H9 (cell line): ENCODE measurements at regions not wholly inside any gene's neighbourhood (a gene's known extent, or its start where the extent isn't known, plus 50 kb on each side); places are given as distances from the start of the nearest gene placed in this dataset.
A peak's percentile ranks its signal among the peaks of the same experiment; 100 is the strongest.

Experiments
- DNase-seq: peaks from one replicate; pipeline ENCODE4 v3.0.0-alpha.2; 2017
- H2AFZ ChIP-seq: one replicate; pipeline ENCODE4 v1.6.1; 2013; ENCODE audit warnings: mild to moderate bottlenecking, low read length, control low read depth, moderate library complexity
- H2AK5ac ChIP-seq: 2 replicates; pipeline ENCODE4 v1.6.1; 2013; ENCODE audit warnings: low read length, control low read depth, mixed read lengths; ENCODE audit not compliant: insufficient read length
- H2BK120ac ChIP-seq: one replicate; pipeline ENCODE4 v1.6.1; 2013; ENCODE audit warnings: low read depth, mild to moderate bottlenecking, low read length, control low read depth, inconsistent platforms; ENCODE audit not compliant: poor library complexity, severe bottlenecking
- H2BK12ac ChIP-seq: 2 replicates; pipeline ENCODE4 v1.6.1; 2013; ENCODE audit warnings: low read length, control low read depth, mixed read lengths, low read depth; ENCODE audit not compliant: insufficient read length
- H2BK15ac ChIP-seq: 2 replicates; pipeline ENCODE4 v1.6.1; 2013; ENCODE audit warnings: low read depth, low read length, control low read depth
- H2BK20ac ChIP-seq: one replicate; pipeline ENCODE4 v1.6.1; 2013; ENCODE audit warnings: low read depth, mild to moderate bottlenecking, low read length, control low read depth, inconsistent platforms; ENCODE audit not compliant: poor library complexity, severe bottlenecking
- H2BK5ac ChIP-seq: 2 replicates; pipeline ENCODE4 v1.6.1; 2013; ENCODE audit warnings: low read length, control low read depth, mixed read lengths; ENCODE audit not compliant: insufficient read length
- H3K14ac ChIP-seq: 2 replicates; pipeline ENCODE4 v1.6.1; 2013; ENCODE audit warnings: low read length, control low read depth; ENCODE audit not compliant: insufficient read depth
- H3K18ac ChIP-seq: 2 replicates; pipeline ENCODE4 v1.6.1; 2013; ENCODE audit warnings: low read depth, mild to moderate bottlenecking, mixed read lengths, low read length, control low read depth; ENCODE audit not compliant: insufficient read length
- H3K23ac ChIP-seq: 2 replicates; pipeline ENCODE4 v1.6.1; 2013; ENCODE audit warnings: low read length, control low read depth, mixed read lengths, low read depth; ENCODE audit not compliant: insufficient read length
- H3K23me2 ChIP-seq: 2 replicates; pipeline ENCODE4 v1.6.1; 2013; ENCODE audit warnings: low read depth, mild to moderate bottlenecking, mixed read lengths, low read length, control low read depth; ENCODE audit not compliant: insufficient read length, poor library complexity, severe bottlenecking
- H3K27ac ChIP-seq: 2 replicates; pipeline ENCODE4 v1.5.1; 2013; ENCODE audit warnings: low read length, control low read depth, mixed read lengths, low read depth; ENCODE audit not compliant: insufficient read length
- H3K27me3 ChIP-seq: 2 replicates; pipeline ENCODE4 v1.6.1; 2013; ENCODE audit warnings: low read length, control low read depth, inconsistent platforms; ENCODE audit not compliant: insufficient read depth
- H3K4ac ChIP-seq: 2 replicates; pipeline ENCODE4 v1.6.1; 2013; ENCODE audit warnings: low read depth, mild to moderate bottlenecking, control low read depth, inconsistent platforms, low read length, moderate library complexity
- H3K4me1 ChIP-seq: 2 replicates; pipeline ENCODE4 v1.6.1; 2013; ENCODE audit warnings: low read length, control low read depth, inconsistent platforms; ENCODE audit not compliant: insufficient read depth
- H3K4me2 ChIP-seq: 2 replicates; pipeline ENCODE4 v1.6.1; 2013; ENCODE audit warnings: low read length, control low read depth, mixed read lengths; ENCODE audit not compliant: insufficient read length, insufficient read depth
- H3K56ac ChIP-seq: 2 replicates; pipeline ENCODE4 v1.6.1; 2013; ENCODE audit warnings: low read depth, mild to moderate bottlenecking, mixed read lengths, low read length, control low read depth; ENCODE audit not compliant: insufficient read length
- H3K79me1 ChIP-seq: 2 replicates; pipeline ENCODE4 v1.6.1; 2013; ENCODE audit warnings: low read depth, mild to moderate bottlenecking, moderate library complexity, low read length, control low read depth, inconsistent platforms; ENCODE audit not compliant: insufficient read depth, poor library complexity, severe bottlenecking
- H3K79me2 ChIP-seq: 2 replicates; pipeline ENCODE4 v1.6.1; 2013; ENCODE audit warnings: low read length, control low read depth, inconsistent platforms; ENCODE audit not compliant: insufficient read depth
- H3K9ac ChIP-seq: 2 replicates; pipeline ENCODE4 v1.6.1; 2013; ENCODE audit warnings: low read length, control low read depth, mixed read lengths; ENCODE audit not compliant: insufficient read length; ENCODE audit errors: extremely low read depth
- H3K9me3 ChIP-seq: one replicate; pipeline ENCODE4 v1.6.1; 2013; ENCODE audit warnings: low read depth, low read length, inconsistent platforms; ENCODE audit not compliant: control insufficient read depth
- H3T11ph ChIP-seq: one replicate; pipeline ENCODE4 v1.6.1; 2013; ENCODE audit warnings: mild to moderate bottlenecking, low read length, control low read depth, inconsistent platforms
- H4K20me1 ChIP-seq: one replicate; pipeline ENCODE4 v1.6.1; 2013; ENCODE audit not compliant: control insufficient read depth, insufficient read length, insufficient read depth
- H4K5ac ChIP-seq: 2 replicates; pipeline ENCODE4 v1.6.1; 2013; ENCODE audit warnings: low read depth, mild to moderate bottlenecking, mixed read lengths, low read length, control low read depth; ENCODE audit not compliant: insufficient read length
- H4K8ac ChIP-seq: replicated peaks from 2 replicates; pipeline ENCODE4 v1.6.1; 2013; ENCODE audit warnings: low read length, control low read depth, mixed read lengths, low read depth; ENCODE audit not compliant: insufficient read length
- H4K91ac ChIP-seq: 2 replicates; pipeline ENCODE4 v1.6.1; 2013; ENCODE audit warnings: low read depth, mild to moderate bottlenecking, moderate library complexity, mixed read lengths, low read length, control low read depth; ENCODE audit not compliant: insufficient read length
- H3K27ac Mint-ChIP-seq, 3 experiments: 2 replicates in 2 of 3; 3 replicates in 1 of 3; pipeline ENCODE4 v1.8.0; 2020 to 2021; ENCODE audit warnings: mixed read lengths in 3 of 3, mild to moderate bottlenecking in 1 of 3, moderate library complexity in 1 of 3
- H3K27me3 Mint-ChIP-seq: 2 replicates; pipeline ENCODE4 v1.8.0; 2021; ENCODE audit warnings: low read depth, mild to moderate bottlenecking, moderate library complexity, mixed read lengths
- H3K36me3 Mint-ChIP-seq, 3 experiments: 2 replicates in 2 of 3; 3 replicates in 1 of 3; pipeline ENCODE4 v1.8.0; 2020 to 2021; ENCODE audit warnings: low read depth in 3 of 3, mixed read lengths in 3 of 3; ENCODE audit not compliant: insufficient read depth in 1 of 3
- H3K4me1 Mint-ChIP-seq, 2 experiments: 2 replicates each; pipeline ENCODE4 v1.8.0; 2020; ENCODE audit warnings: mixed read lengths in 2 of 2
- H3K4me3 Mint-ChIP-seq, 2 experiments: 2 replicates in 1 of 2; 3 replicates in 1 of 2; pipeline ENCODE4 v1.8.0; 2020 to 2021; ENCODE audit warnings: mild to moderate bottlenecking in 2 of 2, mixed read lengths in 2 of 2, moderate library complexity in 1 of 2
- H3K9me3 Mint-ChIP-seq, 2 experiments: 2 replicates in 1 of 2; 3 replicates in 1 of 2; pipeline ENCODE4 v1.8.0; 2020; ENCODE audit warnings: mild to moderate bottlenecking in 2 of 2, mixed read lengths in 2 of 2, moderate library complexity in 1 of 2
- WGBS: extraction: QIAGEN DNeasy Blood & Tissue Kit; methylation state at CpG from one replicate; pipeline ENCODE4 v1.1.7; 2013; ENCODE audit warnings: missing lambda C conversion rate, low lambda C conversion rate, mixed read lengths; ENCODE audit not compliant: insufficient read length; ENCODE audit errors: extremely low coverage; 5-methylcytosine and 5-hydroxymethylcytosine counted together
- TF ChIP-seq, protein P1 (sequence below): fragments of 200-600 bp; sonication (generic); conservative IDR thresholded peaks from 3 replicates; pipeline ENCODE4 v1.8.0; 2021; ENCODE audit warnings: antibody characterized with exemption, mild to moderate bottlenecking

DNA sequence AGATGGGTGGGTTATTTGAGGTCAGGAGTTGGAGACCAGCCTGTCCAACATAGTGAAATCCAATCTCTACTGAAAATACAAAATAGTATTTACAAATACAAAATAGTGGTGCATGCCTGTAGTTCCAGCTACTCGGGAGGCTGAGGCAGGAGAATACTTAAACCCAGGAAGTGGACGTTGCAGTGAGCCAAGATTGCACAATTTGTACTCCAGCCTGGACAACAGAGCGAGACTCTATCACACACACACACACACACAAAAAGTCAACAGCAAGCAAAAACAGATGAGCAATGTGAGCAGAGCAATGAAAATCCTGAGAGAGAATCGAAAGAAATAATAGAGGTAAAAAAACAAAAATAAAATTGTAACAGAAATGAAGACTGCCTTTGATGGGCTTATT is 168.8 kb downstream of the PCDH18 start:
- no peak overlapping the region for H3K18ac ChIP-seq
- H3K14ac ChIP-seq = no peak overlapping the region
- WGBS = no CpG with 5 or more reads among the region's 4 CpGs
- H3K79me1 ChIP-seq = no peaks in the 10 kb centered on the region
- H4K20me1 ChIP-seq = no peaks in the 10 kb centered on the region
- no peak overlapping the region for H3K27ac ChIP-seq
- Mint-ChIP-seq H3K27ac (peak overlapping the region in 1 of 3 experiments; percentile 17; a peak in 2 of 7 replicates), H3K4me3 (no peak overlapping the region), H3K36me3 (no peaks in the 10 kb centered on the region; a peak in 1 of 7 replicates), H3K27me3 (no peaks in the 10 kb centered on the region), H3K4me1 (no peaks in the 10 kb centered on the region; a peak in 1 of 4 replicates), H3K9me3 (no peaks in the 10 kb centered on the region)
- no peaks in the 10 kb centered on the region for H3K9me3 ChIP-seq
- no peak overlapping the region for H4K8ac ChIP-seq
- H3K23ac ChIP-seq = no peak overlapping the region
- no peak overlapping the region for H3K4ac ChIP-seq
- H3K56ac ChIP-seq = no peak overlapping the region
- TF ChIP-seq, protein P1, sequence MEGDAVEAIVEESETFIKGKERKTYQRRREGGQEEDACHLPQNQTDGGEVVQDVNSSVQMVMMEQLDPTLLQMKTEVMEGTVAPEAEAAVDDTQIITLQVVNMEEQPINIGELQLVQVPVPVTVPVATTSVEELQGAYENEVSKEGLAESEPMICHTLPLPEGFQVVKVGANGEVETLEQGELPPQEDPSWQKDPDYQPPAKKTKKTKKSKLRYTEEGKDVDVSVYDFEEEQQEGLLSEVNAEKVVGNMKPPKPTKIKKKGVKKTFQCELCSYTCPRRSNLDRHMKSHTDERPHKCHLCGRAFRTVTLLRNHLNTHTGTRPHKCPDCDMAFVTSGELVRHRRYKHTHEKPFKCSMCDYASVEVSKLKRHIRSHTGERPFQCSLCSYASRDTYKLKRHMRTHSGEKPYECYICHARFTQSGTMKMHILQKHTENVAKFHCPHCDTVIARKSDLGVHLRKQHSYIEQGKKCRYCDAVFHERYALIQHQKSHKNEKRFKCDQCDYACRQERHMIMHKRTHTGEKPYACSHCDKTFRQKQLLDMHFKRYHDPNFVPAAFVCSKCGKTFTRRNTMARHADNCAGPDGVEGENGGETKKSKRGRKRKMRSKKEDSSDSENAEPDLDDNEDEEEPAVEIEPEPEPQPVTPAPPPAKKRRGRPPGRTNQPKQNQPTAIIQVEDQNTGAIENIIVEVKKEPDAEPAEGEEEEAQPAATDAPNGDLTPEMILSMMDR = no peak
- H3T11ph ChIP-seq = no peak overlapping the region
- H3K27me3 ChIP-seq = no peaks in the 10 kb centered on the region
- H2BK120ac ChIP-seq = no peak overlapping the region
- no peak overlapping the region for H2BK12ac ChIP-seq
- no peak overlapping the region for H2AK5ac ChIP-seq
- no peaks in the 10 kb centered on the region for H3K23me2 ChIP-seq
- no peaks in the 10 kb centered on the region for H3K4me1 ChIP-seq
- no peak overlapping the region for H4K5ac ChIP-seq
- DNase-seq = no peak
- no peaks in the 10 kb centered on the region for H3K79me2 ChIP-seq
- H3K9ac ChIP-seq = no peak overlapping the region
- H2AFZ ChIP-seq = no peak overlapping the region
- H2BK20ac ChIP-seq = no peak overlapping the region
- no peak overlapping the region for H2BK15ac ChIP-seq
- H4K91ac ChIP-seq = no peak overlapping the region
- no peak overlapping the region for H3K4me2 ChIP-seq
- H2BK5ac ChIP-seq = no peak overlapping the region
